ENCODE measurements at regions not wholly inside any gene's neighbourhood (a gene's known extent, or its start where the extent isn't known, plus 50 kb on each side); places are given as distances from the start of the nearest gene placed in this dataset.

GRCh38 chr2:58904095-58904494 lies 663.0 kb upstream of the FANCL start:
- no peak for DNase-seq (ENCODE audit: low read depth, low spot score)
- in situ Hi-C loops (cut with HindIII; ENCODE audit: low pct_unique_long_range_greater_than_20kb, low sequenced_read_pairs), result no loop called here

GRCh38 chr2:58903427-58903826 lies 662.3 kb upstream of the FANCL start:
- no peak for DNase-seq (ENCODE audit: low read depth, low spot score)
- in situ Hi-C loops (cut with HindIII; ENCODE audit: low pct_unique_long_range_greater_than_20kb, low sequenced_read_pairs), result no loop called here

- in situ Hi-C loops (cut with HindIII; ENCODE audit: low pct_unique_long_range_greater_than_20kb, low sequenced_read_pairs), result no loop called here
- no peak for DNase-seq (ENCODE audit: low read depth, low spot score)
These were observed 659.3 kb upstream of the FANCL start for GRCh38 chr2:58900246-58901027.

- no peak for DNase-seq (ENCODE audit: low read depth, low spot score)
- in situ Hi-C loops (cut with HindIII; ENCODE audit: low pct_unique_long_range_greater_than_20kb, low sequenced_read_pairs), result no loop called here
These were observed 658.6 kb upstream of the FANCL start for GRCh38 chr2:58899692-58900091.

GRCh38 chr2:58896638-58897037 lies 655.5 kb upstream of the FANCL start:
- no peak for DNase-seq (ENCODE audit: low read depth, low spot score)
- in situ Hi-C loops (cut with HindIII; ENCODE audit: low pct_unique_long_range_greater_than_20kb, low sequenced_read_pairs), result no loop called here

- in situ Hi-C loops (cut with HindIII; ENCODE audit: low pct_unique_long_range_greater_than_20kb, low sequenced_read_pairs), result no loop called here
- no peak for DNase-seq (ENCODE audit: low read depth, low spot score)
These were observed 654.7 kb upstream of the FANCL start for GRCh38 chr2:58895857-58896256.

- in situ Hi-C loops (cut with HindIII; ENCODE audit: low pct_unique_long_range_greater_than_20kb, low sequenced_read_pairs), result no loop called here
- DNase-seq (ENCODE audit: low read depth, low spot score), result no peak
These were observed 652.7 kb upstream of the FANCL start for GRCh38 chr2:58893656-58894351.

- DNase-seq (ENCODE audit: low read depth, low spot score), result no peak
- in situ Hi-C loops (cut with HindIII; ENCODE audit: low pct_unique_long_range_greater_than_20kb, low sequenced_read_pairs), result no loop called here
These were observed 650.8 kb upstream of the FANCL start for GRCh38 chr2:58891828-58892377.

GRCh38 chr2:58890865-58891525 lies 649.9 kb upstream of the FANCL start:
- in situ Hi-C loops (cut with HindIII; ENCODE audit: low pct_unique_long_range_greater_than_20kb, low sequenced_read_pairs), result no loop called here
- DNase-seq (ENCODE audit: low read depth, low spot score), result no peak

- in situ Hi-C loops (cut with HindIII; ENCODE audit: low pct_unique_long_range_greater_than_20kb, low sequenced_read_pairs), result no loop called here
- no peak for DNase-seq (ENCODE audit: low read depth, low spot score)
These were observed 644.9 kb upstream of the FANCL start for GRCh38 chr2:58886009-58886408.

GRCh38 chr2:58879834-58880233 lies 638.7 kb upstream of the FANCL start:
- in situ Hi-C loops (cut with HindIII; ENCODE audit: low pct_unique_long_range_greater_than_20kb, low sequenced_read_pairs), result no loop called here
- no peak for DNase-seq (ENCODE audit: low read depth, low spot score)

- DNase-seq (ENCODE audit: low read depth, low spot score), result no peak
- in situ Hi-C loops (cut with HindIII; ENCODE audit: low pct_unique_long_range_greater_than_20kb, low sequenced_read_pairs), result no loop called here
These were observed 637.7 kb upstream of the FANCL start for GRCh38 chr2:58878778-58879177.

GRCh38 chr2:58876126-58876525 lies 635.0 kb upstream of the FANCL start:
- no peak for DNase-seq (ENCODE audit: low read depth, low spot score)

GRCh38 chr2:58875436-58875835 lies 634.3 kb upstream of the FANCL start:
- in situ Hi-C loops (cut with HindIII; ENCODE audit: low pct_unique_long_range_greater_than_20kb, low sequenced_read_pairs), result no loop called here
- no peak for DNase-seq (ENCODE audit: low read depth, low spot score)

More at GRCh38 chr2:58876126-58876525, 635.0 kb upstream of the FANCL start:
- in situ Hi-C loops (cut with HindIII; ENCODE audit: low pct_unique_long_range_greater_than_20kb, low sequenced_read_pairs), result no loop called here

GRCh38 chr2:58871469-58872142 lies 630.5 kb upstream of the FANCL start:
- DNase-seq (ENCODE audit: low read depth, low spot score), result peak; percentile 55
- in situ Hi-C loops (cut with HindIII; ENCODE audit: low pct_unique_long_range_greater_than_20kb, low sequenced_read_pairs), result no loop called here

- in situ Hi-C loops (cut with HindIII; ENCODE audit: low pct_unique_long_range_greater_than_20kb, low sequenced_read_pairs), result no loop called here
- peak; percentile 72 for DNase-seq (ENCODE audit: low read depth, low spot score)
These were observed 629.6 kb upstream of the FANCL start for GRCh38 chr2:58870704-58871103.

GRCh38 chr2:58866946-58867345 lies 625.8 kb upstream of the FANCL start:
- DNase-seq (ENCODE audit: low read depth, low spot score), result no peak
- in situ Hi-C loops (cut with HindIII; ENCODE audit: low pct_unique_long_range_greater_than_20kb, low sequenced_read_pairs), result no loop called here

GRCh38 chr2:58866527-58866926 lies 625.4 kb upstream of the FANCL start:
- DNase-seq (ENCODE audit: low read depth, low spot score), result no peak
- in situ Hi-C loops (cut with HindIII; ENCODE audit: low pct_unique_long_range_greater_than_20kb, low sequenced_read_pairs), result no loop called here
